OCI-LY7 (cell line): ENCODE measurements at regions not wholly inside any gene's neighbourhood (a gene's known extent, or its start where the extent isn't known, plus 50 kb on each side); places are given as distances from the start of the nearest gene placed in this dataset.

Source experiments
- BruUV-seq: library from RNA; stranded (reverse); fragments of 400-500 nt; replicated peaks from 2 replicates; lab custom pipeline; 2021; lab: Mats Ljungman, UMichigan
- CTCF ChIA-PET: fragments of 300-600 bp; sonication (Branson Sonifier 250); formaldehyde crosslinking; loops from one replicate; lab custom pipeline; 2022; ENCODE audit warnings: antibody characterized with exemption; ENCODE audit not compliant: unreplicated experiment; lab: Charles Lee
- POLR2A ChIA-PET: fragments of 300-600 bp; sonication (Branson Sonifier 250); formaldehyde crosslinking; loops from one replicate; lab custom pipeline; 2022; ENCODE audit warnings: antibody characterized with exemption; lab: Charles Lee
- DNase-seq: peaks from one replicate; pipeline ENCODE4 v3.0.0-alpha.2; 2015; ENCODE audit warnings: low spot score
- H2AFZ ChIP-seq: fragments of 200-600 bp; sonication (generic), shearing (Covaris generic); 2 replicates; pipeline ENCODE4 v1.6.1; 2014; ENCODE audit warnings: mild to moderate bottlenecking, antibody characterized with exemption, low read length, moderate library complexity
- H3K27ac ChIP-seq: fragments of 200-600 bp; sonication (generic); 2 replicates; pipeline ENCODE4 v1.5.1; 2014; ENCODE audit warnings: mixed run types, low read depth, mild to moderate bottlenecking, moderate library complexity, low read length, inconsistent platforms; ENCODE audit not compliant: poor library complexity, severe bottlenecking
- H3K36me3 ChIP-seq: fragments of 200-600 bp; sonication (generic); 2 replicates; pipeline ENCODE4 v1.6.1; 2014; ENCODE audit warnings: mild to moderate bottlenecking, antibody characterized with exemption, low read length, moderate library complexity, mixed read lengths; ENCODE audit not compliant: insufficient read depth
- H3K4me1 ChIP-seq: fragments of 200-600 bp; sonication (generic); 2 replicates; pipeline ENCODE4 v1.5.1; 2014; ENCODE audit warnings: mild to moderate bottlenecking, low read length; ENCODE audit not compliant: insufficient read depth, poor library complexity, severe bottlenecking
- H3K4me2 ChIP-seq: fragments of 200-600 bp; sonication (generic); 2 replicates; pipeline ENCODE4 v1.6.1; 2014; ENCODE audit warnings: mild to moderate bottlenecking, low read length
- H3K4me3 ChIP-seq: fragments of 200-600 bp; sonication (generic); 2 replicates; pipeline ENCODE4 v1.5.1; 2014; ENCODE audit warnings: mild to moderate bottlenecking, low read depth, low read length; ENCODE audit not compliant: poor library complexity, severe bottlenecking
- H3K79me2 ChIP-seq: fragments of 200-600 bp; sonication (generic); 2 replicates; pipeline ENCODE4 v1.6.1; 2016; ENCODE audit warnings: low read depth, mild to moderate bottlenecking, low read length, moderate library complexity, mixed read lengths; ENCODE audit not compliant: insufficient read depth
- H3K9me2 ChIP-seq: fragments of 200-600 bp; sonication (generic); 2 replicates; pipeline ENCODE4 v1.6.1; 2016; ENCODE audit warnings: mild to moderate bottlenecking, low read length, mixed read lengths; ENCODE audit not compliant: insufficient read depth
- H3K9me3 ChIP-seq: fragments of 200-600 bp; sonication (generic); 2 replicates; pipeline ENCODE4 v1.6.1; 2014; ENCODE audit warnings: mild to moderate bottlenecking, mixed run types, low read length, mixed read lengths
- H4K20me1 ChIP-seq: fragments of 200-600 bp; sonication (generic); 2 replicates; pipeline ENCODE4 v1.6.1; 2014; ENCODE audit warnings: mild to moderate bottlenecking, antibody characterized with exemption, low read length, moderate library complexity, mixed read lengths; ENCODE audit not compliant: insufficient read depth
- EZH2phosphoT487 ChIP-seq: fragments of 200-600 bp; sonication (generic); IDR thresholded peaks from 2 replicates; pipeline ENCODE4 v1.6.1; 2018; ENCODE audit warnings: low read depth, borderline replicate concordance, mild to moderate bottlenecking, mixed run types, antibody characterized with exemption, low read length, moderate library complexity, mixed read lengths
- intact Hi-C: fragments of 100-400 bp; cut with micrococcal nuclease; formaldehyde crosslinking; loops from one replicate; pipeline ENCODE4 v1.10.0; 2022; ENCODE audit not compliant: unreplicated experiment
- TF ChIP-seq, protein P1 (sequence below): fragments of 200-600 bp; sonication (generic); conservative IDR thresholded peaks from 2 replicates; pipeline ENCODE4 v1.5.1; 2014; ENCODE audit warnings: mild to moderate bottlenecking, antibody characterized with exemption, low read length, moderate library complexity, mixed read lengths

GRCh38 chr2:45192991-45193390 lies 183.7 kb upstream of the SIX2 start:
- Histone ChIP-seq H3K4me3 (no peak overlapping the region), H3K9me3 (no peaks in the 10 kb centered on the region), H3K4me2 (no peak overlapping the region), H3K27ac (no peak overlapping the region), H3K36me3 (no peaks in the 10 kb centered on the region), H3K4me1 (peaks cover 3% of the 10 kb centered on the region), H2AFZ (no peak overlapping the region), H3K79me2 (no peaks in the 10 kb centered on the region), H4K20me1 (no peaks in the 10 kb centered on the region), H3K9me2 (no peaks in the 10 kb centered on the region)
- ChIA-PET CTCF (interaction anchor here (0.7 kb wide), 1 partner anchor 263 kb away, joined by 3 read pairs; no protein-coding TSS in a partner anchor), POLR2A (no interaction called here)
- intact Hi-C loops: no loop called here
- TF ChIP-seq EZH2phosphoT487: no peak
- TF ChIP-seq, protein P1, sequence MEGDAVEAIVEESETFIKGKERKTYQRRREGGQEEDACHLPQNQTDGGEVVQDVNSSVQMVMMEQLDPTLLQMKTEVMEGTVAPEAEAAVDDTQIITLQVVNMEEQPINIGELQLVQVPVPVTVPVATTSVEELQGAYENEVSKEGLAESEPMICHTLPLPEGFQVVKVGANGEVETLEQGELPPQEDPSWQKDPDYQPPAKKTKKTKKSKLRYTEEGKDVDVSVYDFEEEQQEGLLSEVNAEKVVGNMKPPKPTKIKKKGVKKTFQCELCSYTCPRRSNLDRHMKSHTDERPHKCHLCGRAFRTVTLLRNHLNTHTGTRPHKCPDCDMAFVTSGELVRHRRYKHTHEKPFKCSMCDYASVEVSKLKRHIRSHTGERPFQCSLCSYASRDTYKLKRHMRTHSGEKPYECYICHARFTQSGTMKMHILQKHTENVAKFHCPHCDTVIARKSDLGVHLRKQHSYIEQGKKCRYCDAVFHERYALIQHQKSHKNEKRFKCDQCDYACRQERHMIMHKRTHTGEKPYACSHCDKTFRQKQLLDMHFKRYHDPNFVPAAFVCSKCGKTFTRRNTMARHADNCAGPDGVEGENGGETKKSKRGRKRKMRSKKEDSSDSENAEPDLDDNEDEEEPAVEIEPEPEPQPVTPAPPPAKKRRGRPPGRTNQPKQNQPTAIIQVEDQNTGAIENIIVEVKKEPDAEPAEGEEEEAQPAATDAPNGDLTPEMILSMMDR: no peak
- no peak for DNase-seq
- BruUV-seq: no TSS peak

DNA sequence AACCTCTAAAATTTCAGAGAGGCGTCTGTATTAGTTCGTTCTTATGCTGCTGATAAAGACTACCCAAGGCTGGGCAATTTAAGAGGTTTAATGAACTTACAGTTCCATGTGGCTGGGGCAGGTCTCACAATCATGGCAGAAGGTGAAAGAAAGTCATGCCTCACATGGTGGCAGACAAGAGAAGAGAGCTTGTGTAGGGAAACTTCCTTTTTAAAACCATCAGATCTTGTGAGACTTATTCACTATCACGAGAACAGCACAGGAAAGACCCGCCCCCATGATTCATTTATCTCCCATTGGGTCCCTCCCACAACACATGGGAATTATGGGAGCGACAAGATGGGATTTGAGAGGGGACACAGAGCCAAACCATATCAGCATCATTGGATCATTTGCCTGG lies 183.2 kb upstream of the SIX2 start:
- ChIA-PET CTCF (interaction anchor here (0.7 kb wide), 1 partner anchor 264 kb away, joined by 3 read pairs; no protein-coding TSS in a partner anchor), POLR2A (no interaction called here)
- Histone ChIP-seq H3K27ac (no peak overlapping the region), H2AFZ (no peak overlapping the region), H4K20me1 (no peaks in the 10 kb centered on the region), H3K9me3 (no peaks in the 10 kb centered on the region), H3K4me1 (peaks cover 9% of the 10 kb centered on the region), H3K9me2 (no peaks in the 10 kb centered on the region), H3K79me2 (no peaks in the 10 kb centered on the region), H3K4me3 (no peak overlapping the region), H3K36me3 (no peaks in the 10 kb centered on the region), H3K4me2 (no peak overlapping the region)
- no TSS peak for BruUV-seq
- no peak for TF ChIP-seq EZH2phosphoT487
- TF ChIP-seq, protein P1: no peak
- DNase-seq: no peak
- intact Hi-C loops: no loop called here

DNA sequence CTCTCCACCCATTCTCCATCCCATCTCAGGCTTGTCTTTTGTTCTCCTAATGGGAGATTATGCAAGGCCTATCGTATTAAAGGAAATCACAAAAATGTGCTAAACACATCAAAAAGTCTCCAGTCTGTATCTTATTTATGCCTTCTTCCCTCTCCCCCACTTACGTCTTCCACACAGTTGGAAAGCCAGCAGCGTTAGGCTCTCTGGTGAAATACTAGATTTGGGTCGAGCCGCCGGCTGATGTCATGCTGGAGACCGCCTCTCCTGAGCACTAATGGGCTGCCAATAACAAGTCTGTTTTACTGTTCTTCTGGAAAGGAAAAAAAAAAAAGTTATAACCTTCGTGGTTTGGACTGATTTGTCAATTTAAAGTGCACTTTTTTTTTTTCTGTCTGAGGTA lies 182.7 kb upstream of the SIX2 start:
- intact Hi-C loops: no loop called here
- H4K20me1 ChIP-seq: no peaks in the 10 kb centered on the region
- no TSS peak for BruUV-seq
- H3K9me3 ChIP-seq: no peaks in the 10 kb centered on the region
- H3K4me3 ChIP-seq: no peak overlapping the region
- no peak overlapping the region for H2AFZ ChIP-seq
- H3K4me1 ChIP-seq: peaks cover 10% of the 10 kb centered on the region
- no peak for DNase-seq
- no peaks in the 10 kb centered on the region for H3K9me2 ChIP-seq
- no peak for TF ChIP-seq EZH2phosphoT487
- TF ChIP-seq, protein P1: no peak
- CTCF ChIA-PET: no interaction called here
- no peaks in the 10 kb centered on the region for H3K79me2 ChIP-seq
- no peaks in the 10 kb centered on the region for H3K36me3 ChIP-seq
- no peak overlapping the region for H3K4me2 ChIP-seq
- H3K27ac ChIP-seq: no peak overlapping the region
- POLR2A ChIA-PET: no interaction called here
